Fibroblast of the aortic adventitia (primary cell): ENCODE measurements at regions not wholly inside any gene's neighbourhood (a gene's known extent, or its start where the extent isn't known, plus 50 kb on each side); places are given as distances from the start of the nearest gene placed in this dataset.

Experiments used
- DNase-seq: peaks from one replicate; pipeline ENCODE4 v3.0.0-alpha.2; 2010; ENCODE audit warnings: low read depth
- H3K4me3 ChIP-seq: 2 replicates; pipeline ENCODE4 v1.5.1; 2011; ENCODE audit warnings: low read depth, mild to moderate bottlenecking, control low read depth, low read length, moderate library complexity
- TF ChIP-seq, protein P1 (sequence below): IDR thresholded peaks from 2 replicates; pipeline ENCODE4 v1.5.1; 2011; ENCODE audit warnings: mild to moderate bottlenecking, low read length, control low read depth, inconsistent platforms; ENCODE audit not compliant: insufficient read depth

DNA sequence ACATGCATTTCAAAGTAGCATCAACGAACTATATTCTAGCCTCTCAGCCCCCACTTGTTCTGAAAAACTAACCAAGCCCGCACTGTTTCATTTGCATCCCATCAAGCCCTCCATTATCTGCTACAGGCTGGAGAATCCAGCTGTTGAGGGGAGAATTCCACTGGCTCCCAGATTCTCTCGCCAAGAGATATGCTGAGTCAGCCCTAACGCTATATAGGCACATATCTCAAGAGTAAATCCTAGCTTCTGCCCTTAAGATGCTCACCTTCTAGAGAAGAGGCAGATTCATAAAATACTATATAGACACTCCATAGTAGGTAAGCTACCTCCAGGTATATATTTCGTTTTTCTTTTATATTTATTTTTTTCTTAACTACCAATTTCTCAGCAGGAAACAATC, 266.4 kb upstream of the TARS1 start:
- H3K4me3 ChIP-seq, result no peak overlapping the region

GRCh38 chr5:33179301-33179700, 261.5 kb upstream of the TARS1 start:
- DNase-seq, result no peak
- TF ChIP-seq, protein P1, sequence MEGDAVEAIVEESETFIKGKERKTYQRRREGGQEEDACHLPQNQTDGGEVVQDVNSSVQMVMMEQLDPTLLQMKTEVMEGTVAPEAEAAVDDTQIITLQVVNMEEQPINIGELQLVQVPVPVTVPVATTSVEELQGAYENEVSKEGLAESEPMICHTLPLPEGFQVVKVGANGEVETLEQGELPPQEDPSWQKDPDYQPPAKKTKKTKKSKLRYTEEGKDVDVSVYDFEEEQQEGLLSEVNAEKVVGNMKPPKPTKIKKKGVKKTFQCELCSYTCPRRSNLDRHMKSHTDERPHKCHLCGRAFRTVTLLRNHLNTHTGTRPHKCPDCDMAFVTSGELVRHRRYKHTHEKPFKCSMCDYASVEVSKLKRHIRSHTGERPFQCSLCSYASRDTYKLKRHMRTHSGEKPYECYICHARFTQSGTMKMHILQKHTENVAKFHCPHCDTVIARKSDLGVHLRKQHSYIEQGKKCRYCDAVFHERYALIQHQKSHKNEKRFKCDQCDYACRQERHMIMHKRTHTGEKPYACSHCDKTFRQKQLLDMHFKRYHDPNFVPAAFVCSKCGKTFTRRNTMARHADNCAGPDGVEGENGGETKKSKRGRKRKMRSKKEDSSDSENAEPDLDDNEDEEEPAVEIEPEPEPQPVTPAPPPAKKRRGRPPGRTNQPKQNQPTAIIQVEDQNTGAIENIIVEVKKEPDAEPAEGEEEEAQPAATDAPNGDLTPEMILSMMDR, result no peak
- no peak overlapping the region for H3K4me3 ChIP-seq

More for the DNA sequence above, 266.4 kb upstream of the TARS1 start:
- TF ChIP-seq, protein P1, result no peak
- no peak for DNase-seq

- peak; percentile 88 for DNase-seq
- no peak overlapping the region for H3K4me3 ChIP-seq
These were observed 259.9 kb upstream of the TARS1 start for GRCh38 chr5:33180900-33181299.

DNA sequence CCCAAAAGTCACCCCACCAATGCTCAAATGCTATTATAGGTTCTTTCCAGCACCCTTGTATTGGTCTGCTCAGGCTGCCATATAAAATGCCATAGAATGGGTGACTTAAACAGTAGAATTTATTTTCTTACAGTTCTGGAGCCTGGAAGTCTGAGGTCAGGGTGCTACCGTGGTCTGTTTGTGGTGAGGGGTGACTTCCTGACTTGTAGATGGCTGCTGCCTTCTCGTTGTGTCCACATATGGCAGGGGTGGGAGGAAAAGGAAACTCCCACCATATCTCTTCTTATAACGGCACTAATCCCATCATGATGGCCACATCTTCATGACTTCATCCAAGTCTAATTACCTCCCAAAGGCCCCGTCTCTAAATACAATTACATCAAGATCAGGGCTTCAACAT, 257.8 kb upstream of the TARS1 start:
- H3K4me3 ChIP-seq, result no peak overlapping the region
- no peak for DNase-seq
- TF ChIP-seq, protein P1, result no peak

More at GRCh38 chr5:33180900-33181299, 259.9 kb upstream of the TARS1 start:
- TF ChIP-seq, protein P1, result peak; percentile 52

- TF ChIP-seq, protein P1, result no peak
- DNase-seq, result no peak
- no peak overlapping the region for H3K4me3 ChIP-seq
These were observed 256.4 kb upstream of the TARS1 start for GRCh38 chr5:33184367-33184766.

GRCh38 chr5:33188089-33188488, 252.7 kb upstream of the TARS1 start:
- H3K4me3 ChIP-seq, result no peak overlapping the region
- no peak for DNase-seq
- TF ChIP-seq, protein P1, result no peak

- no peak for DNase-seq
- H3K4me3 ChIP-seq, result no peak overlapping the region
- TF ChIP-seq, protein P1, result no peak
These were observed 245.9 kb upstream of the TARS1 start for GRCh38 chr5:33194914-33195313.
